IMR-90 (cell line): ENCODE measurements at regions not wholly inside any gene's neighbourhood (a gene's known extent, or its start where the extent isn't known, plus 50 kb on each side); places are given as distances from the start of the nearest gene placed in this dataset.

Source experiments
- ATAC-seq: fragments of 200-7000 bp; cut with Tn5 transposase; 2 replicates; pipeline ENCODE4 v1.9.1; 2020; ENCODE audit warnings: low read depth, mild to moderate bottlenecking, moderate library complexity
- BruUV-seq: library from RNA; stranded (reverse); fragments of 400-500 nt; replicated peaks from 2 replicates; lab custom pipeline; 2021; lab: Mats Ljungman, UMichigan
- CTCF ChIA-PET: fragments of 300-600 bp; formaldehyde crosslinking; extraction: SDS; loops from one replicate; lab custom pipeline; 2021; ENCODE audit warnings: antibody characterized with exemption; lab: Yijun Ruan, JAX
- POLR2A ChIA-PET: fragments of 300-600 bp; sonication (Branson Sonifier 250); formaldehyde crosslinking; loops from one replicate; lab custom pipeline; 2022; ENCODE audit warnings: antibody characterized with exemption; ENCODE audit not compliant: unreplicated experiment; lab: Charles Lee
- DNase-seq: peaks from one replicate; pipeline ENCODE4 v3.0.0; 2013
- H2AFZ ChIP-seq: replicated peaks from 2 replicates; pipeline ENCODE3; 2013; ENCODE audit warnings: low read length, mild to moderate bottlenecking; ENCODE audit not compliant: poor library complexity
- H2AK5ac ChIP-seq: 2 replicates; pipeline ENCODE4 v1.6.1; 2013; ENCODE audit warnings: low read depth, low read length, inconsistent platforms
- H2AK9ac ChIP-seq: replicated peaks from 2 replicates; pipeline ENCODE3; 2013; ENCODE audit warnings: mild to moderate bottlenecking, low read depth, low read length, moderate library complexity; ENCODE audit not compliant: poor library complexity
- H2BK120ac ChIP-seq: 2 replicates; pipeline ENCODE4 v1.6.1; 2013; ENCODE audit warnings: low read depth, low read length, inconsistent platforms
- H2BK15ac ChIP-seq: 3 replicates; pipeline ENCODE4 v1.6.1; 2013; ENCODE audit warnings: low read depth, low read length, inconsistent platforms
- H2BK20ac ChIP-seq: 2 replicates; pipeline ENCODE4 v1.6.1; 2013; ENCODE audit warnings: low read depth, mild to moderate bottlenecking, inconsistent platforms, low read length, moderate library complexity
- H2BK5ac ChIP-seq: 2 replicates; pipeline ENCODE4 v1.6.1; 2013; ENCODE audit warnings: mild to moderate bottlenecking, low read depth, low read length, inconsistent platforms; ENCODE audit not compliant: poor library complexity, severe bottlenecking
- H3K14ac ChIP-seq: replicated peaks from 2 replicates; pipeline ENCODE4 v1.6.1; 2013; ENCODE audit warnings: low read depth, low read length, inconsistent platforms
- H3K18ac ChIP-seq: 2 replicates; pipeline ENCODE4 v1.6.1; 2013; ENCODE audit warnings: low read depth, low read length, control low read depth
- H3K23ac ChIP-seq: 2 replicates; pipeline ENCODE4 v1.6.1; 2013; ENCODE audit warnings: low read depth, low read length, inconsistent platforms
- H3K27ac ChIP-seq: 2 replicates; pipeline ENCODE4 v1.5.1; 2013; ENCODE audit warnings: mild to moderate bottlenecking, control low read depth, low read length; ENCODE audit not compliant: insufficient read depth
- H3K27me3 ChIP-seq: 2 replicates; pipeline ENCODE4 v1.6.1; 2013; ENCODE audit warnings: low read length; ENCODE audit not compliant: control insufficient read depth, insufficient read depth
- H3K36me3 ChIP-seq: 2 replicates; pipeline ENCODE4 v1.6.1; 2013; ENCODE audit warnings: low read length, mixed read lengths; ENCODE audit not compliant: control insufficient read depth, insufficient read depth
- H3K4ac ChIP-seq: 2 replicates; pipeline ENCODE4 v1.6.1; 2013; ENCODE audit warnings: low read depth, low read length, inconsistent platforms
- H3K4me1 ChIP-seq: 2 replicates; pipeline ENCODE4 v1.6.1; 2013; ENCODE audit warnings: low read length, mixed read lengths; ENCODE audit not compliant: control insufficient read depth, insufficient read depth
- H3K4me2 ChIP-seq: 2 replicates; pipeline ENCODE4 v1.6.1; 2013; ENCODE audit warnings: low read depth, mild to moderate bottlenecking, control low read depth, low read length, moderate library complexity
- H3K4me3 ChIP-seq: 2 replicates; pipeline ENCODE4 v1.5.1; 2013; ENCODE audit warnings: low read depth, mild to moderate bottlenecking, control low read depth, low read length, moderate library complexity; ENCODE audit not compliant: insufficient read depth
- H3K56ac ChIP-seq: 2 replicates; pipeline ENCODE4 v1.6.1; 2013; ENCODE audit warnings: low read length, inconsistent platforms; ENCODE audit not compliant: insufficient read depth; ENCODE audit errors: extremely low read depth
- H3K79me1 ChIP-seq, 2 experiments: 2 replicates each; pipeline ENCODE4 v1.6.1; 2013; ENCODE audit warnings: low read length in 2 of 2, inconsistent platforms in 1 of 2, low read depth in 1 of 2
- H3K9ac ChIP-seq: 2 replicates; pipeline ENCODE4 v1.6.1; 2013; ENCODE audit warnings: low read depth, low read length, control low read depth
- H3K9me1 ChIP-seq: 2 replicates; pipeline ENCODE4 v1.6.1; 2013; ENCODE audit warnings: low read length, inconsistent platforms; ENCODE audit not compliant: insufficient read depth
- H3K9me3 ChIP-seq: 2 replicates; pipeline ENCODE4 v1.6.1; 2013; ENCODE audit warnings: low read length; ENCODE audit not compliant: control insufficient read depth, insufficient read depth
- H4K20me1 ChIP-seq: 2 replicates; pipeline ENCODE4 v1.6.1; 2013; ENCODE audit warnings: low read length, inconsistent platforms; ENCODE audit not compliant: insufficient read depth
- H4K5ac ChIP-seq: 2 replicates; pipeline ENCODE4 v1.6.1; 2013; ENCODE audit warnings: mild to moderate bottlenecking, low read depth, low read length, control low read depth
- H4K8ac ChIP-seq, 2 experiments: 2 replicates each; pipeline ENCODE4 v1.6.1; 2013; ENCODE audit warnings: low read depth in 2 of 2, low read length in 2 of 2, control low read depth in 1 of 2, inconsistent platforms in 1 of 2
- H4K91ac ChIP-seq: 2 replicates; pipeline ENCODE4 v1.6.1; 2013; ENCODE audit warnings: low read depth, low read length, inconsistent platforms; ENCODE audit not compliant: insufficient read depth
- BHLHE40 ChIP-seq: fragments of 150-350 bp; IDR thresholded peaks from 2 replicates; pipeline ENCODE4 v1.6.1; 2016; ENCODE audit warnings: mild to moderate bottlenecking, low read depth, low read length
- CEBPB ChIP-seq: IDR thresholded peaks from 2 replicates; pipeline ENCODE4 v1.6.1; 2012; ENCODE audit warnings: low read depth, low read length, improper control_type of control experiment
- FOS ChIP-seq: fragments of 150-350 bp; IDR thresholded peaks from 2 replicates; pipeline ENCODE4 v1.6.1; 2016; ENCODE audit warnings: low read depth, low read length
- MAFK ChIP-seq: IDR thresholded peaks from 2 replicates; pipeline ENCODE4 v1.6.1; 2012; ENCODE audit warnings: low read depth, low read length, improper control_type of control experiment
- MAZ ChIP-seq: IDR thresholded peaks from 2 replicates; pipeline ENCODE4 v1.6.1; 2012; ENCODE audit warnings: low read depth, mild to moderate bottlenecking, low read length, improper control_type of control experiment, moderate library complexity, borderline replicate concordance
- MXI1 ChIP-seq: IDR thresholded peaks from 2 replicates; pipeline ENCODE4 v1.6.1; 2012; ENCODE audit warnings: low read depth, mild to moderate bottlenecking, low read length, moderate library complexity, borderline replicate concordance
- NFE2L2 ChIP-seq: fragments of 150-350 bp; IDR thresholded peaks from 2 replicates; pipeline ENCODE4 v1.6.1; 2016; ENCODE audit warnings: low read depth, mild to moderate bottlenecking, low read length
- POLR2A ChIP-seq: IDR thresholded peaks from 2 replicates; pipeline ENCODE4 v1.6.1; 2012; ENCODE audit warnings: mild to moderate bottlenecking, low read depth, low read length
- RAD21 ChIP-seq: IDR thresholded peaks from 2 replicates; pipeline ENCODE4 v1.6.1; 2012; ENCODE audit warnings: low read length, improper control_type of control experiment
- SMC3 ChIP-seq: fragments of 150-350 bp; IDR thresholded peaks from 2 replicates; pipeline ENCODE4 v1.6.1; 2016; ENCODE audit warnings: low read depth, mild to moderate bottlenecking, antibody characterized with exemption, low read length, moderate library complexity
- dilution Hi-C: fragments of 300-500 bp; cut with HindIII; formaldehyde crosslinking; loops from one replicate; pipeline ENCODE4 v1.14.3; 2018; ENCODE audit warnings: low sequenced_read_pairs; ENCODE audit not compliant: unreplicated experiment
- in situ Hi-C: fragments of 300-500 bp; cut with MboI; formaldehyde crosslinking; loops from 3 replicates; pipeline ENCODE4 v1.14.3; 2019; ENCODE audit warnings: low sequenced_read_pairs, inconsistent platforms, mixed read lengths
- intact Hi-C: fragments of 100-400 bp; cut with micrococcal nuclease; formaldehyde crosslinking; loops from 2 replicates; pipeline ENCODE4 v1.10.0; 2022

DNA sequence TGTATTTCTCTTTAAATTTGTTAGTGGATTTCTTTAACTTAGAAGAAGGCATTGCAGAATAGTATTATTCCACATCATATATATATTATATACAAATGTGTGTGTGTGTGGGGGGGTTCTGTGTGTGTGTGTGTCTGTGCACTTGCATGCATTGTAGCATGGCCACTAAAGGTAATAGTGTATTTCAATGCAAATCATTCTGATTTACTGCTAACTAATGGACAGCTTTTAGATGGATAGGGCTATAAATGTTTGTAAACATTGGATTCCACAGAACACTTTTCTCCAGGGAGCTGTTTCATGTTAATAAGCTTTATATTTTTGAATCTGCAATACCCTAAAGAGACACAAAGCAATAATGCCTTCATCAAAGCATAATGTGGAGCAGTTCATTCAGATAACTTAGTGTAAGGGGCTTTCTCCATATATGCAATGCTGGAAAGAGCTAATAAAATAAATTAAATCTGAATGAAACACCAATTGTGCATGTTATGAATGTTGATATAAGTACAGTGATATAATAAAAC lies 496.7 kb upstream of the CDH9 start:
- dilution Hi-C loops (no loop called here), intact Hi-C loops (no loop called here), in situ Hi-C loops (no loop called here)
- H3K14ac ChIP-seq, result no peak overlapping the region
- TF ChIP-seq MAZ (no peak), BHLHE40 (no peak), NFE2L2 (no peak), MXI1 (no peak), CEBPB (no peak), POLR2A (no peak), FOS (no peak), SMC3 (no peak), MAFK (no peak), RAD21 (no peak)
- no peaks in the 10 kb centered on the region for H3K9me1 ChIP-seq
- no peak overlapping the region for H3K4me2 ChIP-seq
- H3K9ac ChIP-seq, result no peak overlapping the region
- H3K27ac ChIP-seq, result no peak overlapping the region
- H3K9me3 ChIP-seq, result no peaks in the 10 kb centered on the region
- no peak overlapping the region for H2BK5ac ChIP-seq
- no peak overlapping the region for H4K91ac ChIP-seq
- H3K18ac ChIP-seq, result no peak overlapping the region
- no TSS peak for BruUV-seq
- H2AFZ ChIP-seq, result no peak overlapping the region
- H3K27me3 ChIP-seq, result no peaks in the 10 kb centered on the region
- H3K56ac ChIP-seq, result no peak overlapping the region
- DNase-seq (no peak), ATAC-seq (no peak)
- H2AK5ac ChIP-seq, result no peak overlapping the region
- no peak overlapping the region for H2AK9ac ChIP-seq
- H2BK120ac ChIP-seq, result no peak overlapping the region
- CTCF ChIA-PET, result no interaction called here
- H4K5ac ChIP-seq, result no peak overlapping the region
- H3K36me3 ChIP-seq, result no peaks in the 10 kb centered on the region
- no peaks in the 10 kb centered on the region for H3K79me1 ChIP-seq
- H4K20me1 ChIP-seq, result no peaks in the 10 kb centered on the region
- no peaks in the 10 kb centered on the region for H3K4me1 ChIP-seq
- no peak overlapping the region for H4K8ac ChIP-seq
- no peak overlapping the region for H2BK20ac ChIP-seq
- H2BK15ac ChIP-seq, result no peak overlapping the region
- POLR2A ChIA-PET, result no interaction called here
- no peak overlapping the region for H3K4me3 ChIP-seq
- H3K4ac ChIP-seq, result no peak overlapping the region
- H3K23ac ChIP-seq, result no peak overlapping the region
